ENCODE measurements at regions not wholly inside any gene's neighbourhood (a gene's known extent, or its start where the extent isn't known, plus 50 kb on each side); places are given as distances from the start of the nearest gene placed in this dataset.

- DNase-seq (ENCODE audit: low spot score): no peak
Observed at GRCh38 chr16:6593799-6594198, 738.8 kb upstream of the RBFOX1 start.

DNA sequence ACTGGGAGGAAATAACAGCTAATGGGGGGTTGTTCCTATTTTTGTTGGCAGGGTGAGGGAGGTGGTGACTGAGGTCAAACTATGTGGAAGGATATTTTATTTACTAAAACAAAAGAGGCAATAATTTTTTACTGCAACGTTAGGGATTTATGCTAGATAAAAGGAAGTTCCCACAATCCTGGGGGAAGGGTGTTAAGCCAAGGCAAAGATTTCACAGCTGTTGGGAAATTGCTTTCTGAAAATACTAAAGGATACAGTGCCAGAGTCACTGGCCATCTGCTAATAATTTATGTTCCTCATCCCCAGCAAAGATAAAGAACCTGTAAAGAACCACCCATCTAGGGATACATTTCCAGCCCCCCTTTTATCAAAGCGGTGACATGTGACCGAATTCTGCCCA is 756.0 kb upstream of the RBFOX1 start:
- DNase-seq (ENCODE audit: low spot score): no peak

GRCh38 chr16:6576113-6576512 is 756.5 kb upstream of the RBFOX1 start:
- no peak for DNase-seq (ENCODE audit: low spot score)

DNA sequence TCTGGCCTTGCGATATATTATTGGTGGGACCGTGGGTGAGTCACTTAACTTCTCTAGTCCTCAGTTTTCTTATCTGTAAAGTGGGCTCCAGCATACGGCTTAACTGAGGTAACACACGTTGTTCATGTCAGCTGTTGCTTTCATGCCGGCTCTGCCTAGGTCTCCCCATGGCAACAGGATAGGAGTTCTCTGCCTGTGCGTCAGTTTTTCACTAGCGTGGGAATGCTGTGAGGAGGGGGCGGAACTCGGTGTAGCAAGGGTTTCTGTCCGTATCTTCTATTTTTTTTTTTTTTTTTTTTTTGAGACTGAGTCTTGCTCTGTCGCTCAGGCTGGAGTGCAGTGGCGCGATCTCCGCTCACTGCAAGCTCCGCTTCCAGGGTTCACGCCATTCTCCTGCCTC is 758.5 kb upstream of the RBFOX1 start:
- no peak for DNase-seq (ENCODE audit: low spot score)

DNA sequence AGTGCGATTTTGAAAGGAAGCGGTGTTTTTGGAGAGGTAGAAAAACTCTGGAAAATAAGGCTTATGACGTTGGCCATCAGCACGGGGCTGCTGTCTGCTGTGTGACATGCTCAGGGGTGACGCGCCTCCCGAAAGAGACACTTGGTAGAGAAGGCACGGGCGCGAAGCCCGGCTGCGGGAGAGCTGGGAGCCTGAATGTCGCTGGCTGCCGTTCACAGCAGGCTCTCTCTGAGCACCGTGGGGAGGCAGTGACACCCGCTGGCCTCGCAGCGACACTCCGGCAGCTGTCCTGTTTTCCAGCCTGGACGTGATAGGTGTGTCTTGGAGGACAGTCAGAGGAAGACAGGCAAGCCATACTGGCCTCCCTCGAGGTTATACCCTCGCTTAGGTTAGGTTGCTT is 759.1 kb upstream of the RBFOX1 start:
- DNase-seq (ENCODE audit: low spot score): peak; percentile 0

DNA sequence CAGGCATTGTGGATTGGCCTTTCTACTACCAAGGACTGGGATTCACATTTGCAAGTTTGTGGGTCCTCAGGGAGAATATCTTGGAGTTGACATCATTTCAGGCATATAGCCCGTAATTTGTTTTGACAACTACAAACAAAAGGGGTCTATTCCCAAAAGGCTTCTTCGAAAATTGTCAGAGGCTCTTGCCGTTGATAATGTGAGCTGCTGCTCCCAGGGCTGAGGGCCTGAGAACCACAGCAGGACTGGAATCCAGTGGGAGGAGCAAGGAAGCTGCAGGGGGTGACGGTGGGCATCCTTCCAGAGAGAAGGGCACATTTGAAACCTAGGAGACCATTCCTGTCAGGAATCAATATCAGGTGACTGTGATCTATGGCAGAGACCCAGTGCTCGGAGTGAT is 761.6 kb upstream of the RBFOX1 start:
- DNase-seq (ENCODE audit: low spot score): no peak

GRCh38 chr16:6570530-6570929 is 762.1 kb upstream of the RBFOX1 start:
- no peak for DNase-seq (ENCODE audit: low spot score)

DNA sequence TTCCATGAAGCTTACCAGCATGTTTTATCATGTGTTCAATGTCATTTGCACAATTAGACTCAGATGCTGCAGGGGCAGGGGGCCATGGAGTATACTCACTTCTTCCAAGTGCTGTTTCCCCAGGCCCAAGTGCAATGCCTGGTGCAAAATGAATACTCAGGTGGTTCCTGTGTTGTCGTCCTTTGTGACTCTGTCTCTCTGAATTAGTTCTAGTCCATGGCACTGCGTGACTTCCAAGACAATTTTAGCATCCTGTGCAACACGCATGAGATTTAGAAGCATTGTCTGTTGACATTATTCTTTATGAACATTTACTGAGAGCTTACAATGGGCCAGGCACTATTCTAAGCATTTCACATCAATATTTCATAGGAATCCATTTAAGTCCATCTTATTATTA is 769.7 kb upstream of the RBFOX1 start:
- DNase-seq (ENCODE audit: low spot score): no peak

DNA sequence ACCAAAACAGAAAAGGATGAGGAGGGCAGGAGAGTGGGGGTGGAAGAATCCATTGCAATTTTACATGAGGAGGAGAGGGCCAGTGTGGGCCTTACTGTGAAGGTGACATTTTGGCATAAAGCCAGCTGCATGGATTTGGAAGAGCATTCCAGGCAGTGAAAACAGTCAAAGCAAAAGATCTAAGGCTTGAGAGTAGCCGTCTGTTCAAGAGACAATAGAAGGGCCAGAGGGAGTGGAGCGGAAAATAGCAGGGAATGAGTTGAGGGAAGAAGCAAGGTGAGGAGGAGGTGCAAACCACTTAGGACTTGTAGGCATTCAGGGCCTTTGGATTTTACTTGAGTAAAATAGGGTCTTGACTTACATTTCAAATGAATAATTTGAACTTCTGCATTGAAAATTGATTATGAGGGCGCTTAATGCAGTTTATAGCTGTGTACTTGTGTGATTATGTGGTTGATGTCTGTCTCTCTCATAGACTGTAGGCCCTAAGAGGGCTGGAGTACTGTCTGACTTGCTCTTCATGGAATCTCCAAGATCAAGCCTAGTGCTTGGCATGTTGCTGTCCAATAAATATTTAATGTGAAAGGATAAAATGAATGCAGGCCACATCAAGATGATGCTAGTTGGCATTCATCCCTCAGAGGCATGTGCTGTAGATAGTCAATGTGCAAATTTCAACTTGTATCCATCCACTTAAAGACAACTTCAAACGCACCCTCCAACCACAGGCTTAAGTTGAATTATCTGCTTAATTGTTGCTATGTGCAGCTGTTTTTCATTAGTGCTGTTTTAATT is 772.1 kb upstream of the RBFOX1 start:
- no peak for DNase-seq (ENCODE audit: low spot score)

DNA sequence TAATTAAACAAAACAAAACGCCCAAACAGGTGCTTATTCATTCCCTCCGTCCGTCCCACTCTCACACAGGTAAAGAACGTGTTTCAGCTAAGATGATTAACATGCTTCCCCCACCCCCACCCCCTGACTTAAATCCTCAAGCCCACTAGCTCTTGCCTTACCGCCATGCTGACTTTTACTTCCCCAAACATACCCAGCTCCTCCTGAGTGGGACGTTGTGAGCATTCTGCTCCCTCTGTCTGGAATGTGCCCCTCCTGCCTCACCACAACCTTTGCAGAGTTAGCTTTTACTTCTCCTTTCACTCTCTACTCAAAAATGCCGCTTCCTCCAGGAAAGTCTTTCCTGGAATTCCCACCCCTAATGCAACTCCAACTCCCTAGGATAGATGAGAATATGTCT is 774.0 kb upstream of the RBFOX1 start:
- DNase-seq (ENCODE audit: low spot score): no peak

DNA sequence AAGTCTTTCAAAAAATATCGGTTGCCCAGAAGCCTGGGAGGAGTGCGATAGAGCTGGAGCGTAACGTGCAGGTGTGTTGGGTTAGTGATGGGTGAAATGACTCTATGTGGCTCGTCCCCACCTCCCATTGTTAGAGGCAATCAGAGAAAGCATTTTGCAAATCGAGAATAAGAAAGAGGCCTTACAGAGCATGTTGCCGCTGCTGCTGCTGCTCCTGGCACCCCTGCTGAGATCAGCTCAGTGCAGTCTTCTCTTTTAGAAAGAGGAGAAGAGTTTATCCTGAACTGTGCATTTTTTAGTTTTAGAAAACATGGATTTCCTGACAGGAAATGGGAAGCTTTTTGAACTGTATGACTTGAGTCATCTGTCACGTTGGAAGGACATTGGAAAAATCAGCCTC is 774.5 kb upstream of the RBFOX1 start:
- no peak for DNase-seq (ENCODE audit: low spot score)

- DNase-seq (ENCODE audit: low spot score): no peak
Observed at GRCh38 chr16:6557353-6558023, 775.2 kb upstream of the RBFOX1 start.

DNA sequence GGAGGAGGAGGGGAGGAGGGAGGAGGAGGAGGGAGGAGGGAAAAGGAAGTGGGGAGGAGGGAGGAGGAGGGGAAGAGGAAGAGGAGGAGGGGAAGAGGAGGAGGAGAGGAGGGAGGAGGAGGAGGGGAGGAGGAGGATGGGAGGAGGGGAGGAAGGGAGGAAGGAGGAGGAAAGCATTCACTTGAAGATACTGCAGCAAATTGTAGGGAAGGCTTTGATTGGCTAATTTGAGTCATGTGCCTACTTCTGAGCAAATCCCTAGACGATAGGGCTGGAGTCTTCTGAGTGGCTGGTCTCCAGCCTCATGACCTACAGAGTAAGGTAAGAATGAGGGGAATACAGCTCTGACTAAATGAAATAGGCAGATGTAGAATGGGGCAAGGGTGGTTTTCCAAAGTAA is 783.2 kb upstream of the RBFOX1 start:
- DNase-seq (ENCODE audit: low spot score): no peak

DNA sequence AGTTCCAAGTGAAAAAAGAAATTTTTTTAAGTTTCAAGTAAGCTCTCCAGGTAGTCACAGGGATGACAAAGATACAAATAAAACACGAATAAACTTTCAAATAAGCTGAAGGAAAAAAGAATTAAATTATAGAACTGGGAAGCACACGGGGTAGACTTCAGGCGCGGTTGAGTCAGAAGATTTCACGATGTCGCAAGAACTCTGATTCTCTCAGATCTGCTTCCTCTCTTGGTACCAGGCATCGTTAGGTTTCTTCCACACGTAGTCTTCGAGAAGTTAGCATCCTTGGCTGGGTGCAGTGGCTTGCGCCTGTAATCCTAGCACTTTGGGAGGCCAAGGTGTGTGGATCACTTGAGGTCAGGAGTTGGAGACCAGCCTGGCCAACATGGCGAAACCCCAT is 784.1 kb upstream of the RBFOX1 start:
- DNase-seq (ENCODE audit: low spot score): no peak

DNA sequence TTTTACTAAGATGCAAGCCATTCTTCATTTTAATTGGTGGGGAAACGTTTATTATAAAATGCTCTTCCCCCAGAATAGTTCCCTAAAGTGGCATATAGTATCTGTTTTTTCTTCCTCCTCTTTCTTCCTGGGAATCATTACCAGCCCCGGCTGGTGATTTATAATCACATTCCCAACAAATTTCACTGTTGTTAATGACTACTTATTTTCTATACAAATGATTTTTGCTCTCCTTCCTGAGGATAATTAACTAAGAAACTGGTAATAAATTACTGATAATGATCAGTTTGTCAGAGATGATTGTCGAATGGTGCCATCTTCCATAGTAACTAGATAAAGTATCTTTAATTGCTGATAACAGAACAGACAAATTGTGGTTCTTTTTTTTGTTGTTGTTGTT is 785.5 kb upstream of the RBFOX1 start:
- no peak for DNase-seq (ENCODE audit: low spot score)

- no peak for DNase-seq (ENCODE audit: low spot score)
Observed at GRCh38 chr16:6545329-6545728, 787.3 kb upstream of the RBFOX1 start.

- no peak for DNase-seq (ENCODE audit: low spot score)
Observed at GRCh38 chr16:6541267-6541666, 791.4 kb upstream of the RBFOX1 start.

DNA sequence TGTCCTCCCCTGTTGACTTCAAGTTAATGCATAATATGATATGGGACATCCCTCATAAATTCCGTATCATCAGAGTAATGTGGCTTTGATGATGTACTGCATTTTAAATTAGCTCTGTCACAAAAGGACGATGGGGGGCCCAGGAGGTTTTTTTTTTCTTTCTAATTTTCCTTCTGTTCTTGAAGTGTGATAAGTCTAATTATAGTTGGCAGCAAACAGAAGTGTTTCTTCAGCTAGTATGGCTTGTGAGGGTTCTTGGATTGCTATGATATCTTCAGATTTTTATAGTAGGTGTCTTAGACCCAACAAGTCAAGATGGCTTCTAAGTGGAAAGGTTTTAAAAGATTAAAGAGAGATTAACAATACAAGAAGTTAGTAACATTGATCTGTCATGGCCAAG is 796.2 kb upstream of the RBFOX1 start:
- no peak for DNase-seq (ENCODE audit: low spot score)

DNA sequence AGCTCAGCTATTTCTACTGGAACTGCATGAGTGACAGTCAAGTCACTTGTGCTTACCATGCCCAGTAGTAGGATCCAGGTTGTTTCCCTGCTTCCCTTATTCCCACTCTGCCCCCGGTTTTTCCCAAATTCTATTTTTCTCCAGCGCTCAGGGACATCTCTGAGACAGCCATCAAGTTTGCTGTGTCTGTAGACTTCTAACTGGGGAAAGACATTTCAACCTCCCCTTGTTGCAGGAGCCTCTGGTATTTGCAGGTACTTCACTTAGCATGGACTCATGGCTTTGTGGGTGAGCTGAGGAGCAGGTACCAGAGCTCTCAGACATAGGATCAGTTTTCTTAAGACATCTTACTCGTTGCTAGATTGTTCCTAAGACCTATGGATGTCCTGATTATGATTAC is 801.6 kb upstream of the RBFOX1 start:
- no peak for DNase-seq (ENCODE audit: low spot score)

- DNase-seq (ENCODE audit: low spot score): no peak
Observed at GRCh38 chr16:6528217-6528616, 804.4 kb upstream of the RBFOX1 start.

GRCh38 chr16:6527646-6528045 is 805.0 kb upstream of the RBFOX1 start:
- DNase-seq (ENCODE audit: low spot score): no peak

DNA sequence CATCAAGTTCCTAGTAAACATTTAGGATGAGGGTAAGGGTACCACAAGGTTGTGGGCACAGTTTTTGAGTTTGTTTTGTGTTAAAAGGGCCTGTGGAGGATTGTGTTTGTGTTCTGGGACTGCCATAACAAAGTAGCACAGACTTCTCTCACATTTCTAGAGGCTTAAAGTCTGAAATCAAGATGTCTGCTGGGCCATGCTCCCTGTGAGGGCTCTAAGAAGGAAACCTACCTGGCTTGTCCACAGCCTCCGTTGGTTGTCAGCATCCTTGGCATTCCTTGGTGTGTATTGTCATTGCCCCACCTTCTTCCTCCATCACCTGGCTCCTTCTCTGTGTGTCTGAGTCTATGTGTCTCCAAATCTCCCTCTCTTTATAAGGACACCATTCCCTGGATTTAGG is 808.1 kb upstream of the RBFOX1 start:
- no peak for DNase-seq (ENCODE audit: low spot score)

- DNase-seq (ENCODE audit: low spot score): no peak
Observed at GRCh38 chr16:6517020-6517720, 815.5 kb upstream of the RBFOX1 start.

Measured in HT-29 (cell line).